IPS-18a (cell line): ENCODE measurements at regions not wholly inside any gene's neighbourhood (a gene's known extent, or its start where the extent isn't known, plus 50 kb on each side); places are given as distances from the start of the nearest gene placed in this dataset.

Experiments used
- H3K27ac ChIP-seq: one replicate; pipeline ENCODE4 v1.5.1; 2013; ENCODE audit warnings: low read length
- H3K27me3 ChIP-seq: one replicate; pipeline ENCODE4 v1.6.1; 2013; ENCODE audit warnings: mild to moderate bottlenecking, low read length; ENCODE audit not compliant: control insufficient read depth, insufficient read depth
- H3K36me3 ChIP-seq: one replicate; pipeline ENCODE4 v1.6.1; 2013; ENCODE audit warnings: low read depth, low read length; ENCODE audit not compliant: control insufficient read depth
- H3K4me1 ChIP-seq: one replicate; pipeline ENCODE4 v1.6.1; 2013; ENCODE audit warnings: low read depth, low read length; ENCODE audit not compliant: control insufficient read depth
- H3K4me3 ChIP-seq: one replicate; pipeline ENCODE4 v1.5.1; 2013; ENCODE audit warnings: low read length
- H3K9ac ChIP-seq: one replicate; pipeline ENCODE4 v1.6.1; 2013; ENCODE audit warnings: mild to moderate bottlenecking, low read length, moderate library complexity
- H3K9me3 ChIP-seq: one replicate; pipeline ENCODE4 v1.6.1; 2013; ENCODE audit warnings: low read depth, low read length; ENCODE audit not compliant: control insufficient read depth

- no peaks in the 10 kb centered on the region for H3K4me1 ChIP-seq
- no peak overlapping the region for H3K4me3 ChIP-seq
Measured at GRCh38 chr13:37407156-37407555, 191.4 kb downstream of the POSTN start.

GRCh38 chr13:37406031-37406430 is 192.5 kb downstream of the POSTN start:
- H3K27ac ChIP-seq = no peak overlapping the region
- H3K4me1 ChIP-seq = no peaks in the 10 kb centered on the region
- H3K27me3 ChIP-seq = no peaks in the 10 kb centered on the region
- H3K9ac ChIP-seq = no peak overlapping the region
- H3K36me3 ChIP-seq = no peaks in the 10 kb centered on the region
- no peak overlapping the region for H3K4me3 ChIP-seq
- no peaks in the 10 kb centered on the region for H3K9me3 ChIP-seq

More at GRCh38 chr13:37407156-37407555, 191.4 kb downstream of the POSTN start:
- Histone ChIP-seq H3K27me3 (no peaks in the 10 kb centered on the region), H3K9ac (no peak overlapping the region), H3K36me3 (no peaks in the 10 kb centered on the region), H3K9me3 (no peaks in the 10 kb centered on the region), H3K27ac (no peak overlapping the region)

- H3K4me1 ChIP-seq = no peaks in the 10 kb centered on the region
- H3K9me3 ChIP-seq = no peaks in the 10 kb centered on the region
- no peak overlapping the region for H3K4me3 ChIP-seq
- H3K9ac ChIP-seq = no peak overlapping the region
- no peaks in the 10 kb centered on the region for H3K36me3 ChIP-seq
- H3K27ac ChIP-seq = no peak overlapping the region
- no peaks in the 10 kb centered on the region for H3K27me3 ChIP-seq
Measured at GRCh38 chr13:37403776-37404527, 194.6 kb downstream of the POSTN start.

GRCh38 chr13:37401721-37402120 is 196.8 kb downstream of the POSTN start:
- no peaks in the 10 kb centered on the region for H3K9me3 ChIP-seq
- no peak overlapping the region for H3K9ac ChIP-seq
- H3K4me3 ChIP-seq = no peak overlapping the region
- H3K27ac ChIP-seq = no peak overlapping the region
- no peaks in the 10 kb centered on the region for H3K4me1 ChIP-seq
- no peaks in the 10 kb centered on the region for H3K36me3 ChIP-seq
- no peaks in the 10 kb centered on the region for H3K27me3 ChIP-seq

GRCh38 chr13:37397535-37397934 is 201.0 kb downstream of the POSTN start:
- Histone ChIP-seq H3K36me3 (no peaks in the 10 kb centered on the region), H3K4me1 (no peaks in the 10 kb centered on the region), H3K9ac (no peak overlapping the region), H3K27ac (no peak overlapping the region), H3K27me3 (no peaks in the 10 kb centered on the region), H3K4me3 (no peak overlapping the region), H3K9me3 (no peaks in the 10 kb centered on the region)

GRCh38 chr13:37395544-37395943 is 203.0 kb downstream of the POSTN start:
- Histone ChIP-seq H3K4me3 (no peak overlapping the region), H3K9ac (no peak overlapping the region), H3K36me3 (no peaks in the 10 kb centered on the region), H3K27me3 (no peaks in the 10 kb centered on the region), H3K4me1 (no peaks in the 10 kb centered on the region), H3K9me3 (no peaks in the 10 kb centered on the region), H3K27ac (no peak overlapping the region)

GRCh38 chr13:37392389-37392788 is 206.2 kb downstream of the POSTN start:
- H3K9ac ChIP-seq = no peak overlapping the region
- H3K4me1 ChIP-seq = no peaks in the 10 kb centered on the region
- H3K36me3 ChIP-seq = no peaks in the 10 kb centered on the region
- no peak overlapping the region for H3K4me3 ChIP-seq
- no peaks in the 10 kb centered on the region for H3K27me3 ChIP-seq
- H3K27ac ChIP-seq = no peak overlapping the region
- no peaks in the 10 kb centered on the region for H3K9me3 ChIP-seq

GRCh38 chr13:37390735-37391134 is 207.8 kb downstream of the POSTN start:
- Histone ChIP-seq H3K27me3 (no peaks in the 10 kb centered on the region), H3K4me3 (no peak overlapping the region), H3K9me3 (no peaks in the 10 kb centered on the region), H3K9ac (no peak overlapping the region), H3K4me1 (no peaks in the 10 kb centered on the region), H3K27ac (no peak overlapping the region), H3K36me3 (no peaks in the 10 kb centered on the region)

- Histone ChIP-seq H3K4me3 (no peak overlapping the region), H3K36me3 (no peaks in the 10 kb centered on the region), H3K27ac (no peak overlapping the region), H3K27me3 (no peaks in the 10 kb centered on the region), H3K9me3 (no peaks in the 10 kb centered on the region), H3K4me1 (no peaks in the 10 kb centered on the region), H3K9ac (no peak overlapping the region)
Measured at GRCh38 chr13:37385956-37386670, 212.5 kb downstream of the POSTN start.

- Histone ChIP-seq H3K36me3 (no peaks in the 10 kb centered on the region), H3K27me3 (no peaks in the 10 kb centered on the region), H3K4me3 (no peak overlapping the region), H3K27ac (no peak overlapping the region), H3K9me3 (no peaks in the 10 kb centered on the region), H3K9ac (no peak overlapping the region), H3K4me1 (no peaks in the 10 kb centered on the region)
Measured at GRCh38 chr13:37385248-37385647, 213.3 kb downstream of the POSTN start.

- Histone ChIP-seq H3K9ac (no peak overlapping the region), H3K9me3 (no peaks in the 10 kb centered on the region), H3K4me1 (no peaks in the 10 kb centered on the region), H3K27ac (no peak overlapping the region), H3K36me3 (no peaks in the 10 kb centered on the region), H3K4me3 (no peak overlapping the region), H3K27me3 (no peaks in the 10 kb centered on the region)
Measured at GRCh38 chr13:37383856-37384370, 214.7 kb downstream of the POSTN start.

- Histone ChIP-seq H3K4me1 (no peaks in the 10 kb centered on the region), H3K27me3 (no peaks in the 10 kb centered on the region), H3K27ac (no peak overlapping the region), H3K4me3 (no peak overlapping the region), H3K9ac (no peak overlapping the region), H3K36me3 (no peaks in the 10 kb centered on the region), H3K9me3 (no peaks in the 10 kb centered on the region)
Measured at GRCh38 chr13:37383046-37383445, 215.5 kb downstream of the POSTN start.
